ENCODE measurements at regions not wholly inside any gene's neighbourhood (a gene's known extent, or its start where the extent isn't known, plus 50 kb on each side); places are given as distances from the start of the nearest gene placed in this dataset.

- no peak for TF ChIP-seq CTCF (IDR thresholded peaks at IDR 0.05)
- no peak for TF ChIP-seq POLR2A (IDR thresholded peaks at IDR 0.05)
Measured at GRCh38 chr11:87628026-87628580, 547.1 kb downstream of the RAB38 start.

Data from lower leg skin (tissue), 3 donors.